ENCODE measurements at regions not wholly inside any gene's neighbourhood (a gene's known extent, or its start where the extent isn't known, plus 50 kb on each side); places are given as distances from the start of the nearest gene placed in this dataset.
A peak's percentile ranks its signal among the peaks of the same experiment; 100 is the strongest.
"Not testable (repeated sequence)": the region's sequence is repeated elsewhere in the genome, so short reads cannot be mapped to it uniquely, and the experiment has no call there.

DNA sequence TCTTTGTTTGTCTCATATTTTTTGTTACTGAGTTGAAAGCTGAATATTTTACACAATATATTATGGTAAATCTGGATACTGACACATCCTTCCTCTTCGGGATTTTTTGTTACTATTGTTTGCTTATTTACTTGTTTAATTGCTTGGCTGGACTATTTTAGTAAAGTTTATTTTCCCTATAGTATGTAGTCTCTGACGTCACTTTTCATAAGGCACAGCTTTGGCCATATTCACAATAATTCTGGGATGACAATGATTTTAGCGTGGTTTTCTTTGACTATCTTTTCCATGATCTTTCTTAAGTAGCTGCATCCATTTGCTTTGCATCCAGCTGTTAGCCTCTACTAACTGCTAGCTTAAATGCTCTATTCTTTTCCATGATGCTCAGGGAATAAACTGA lies 552.4 kb downstream of the VGLL3 start:
- H3K4me1 Mint-ChIP-seq: no peaks in the 10 kb centered on the region
- H3K9me3 Mint-ChIP-seq: peaks cover 2 to 15% (median 7%) of the 10 kb centered on the region in 5 donors
- H3K27ac Mint-ChIP-seq: no peak overlapping the region
- H3K36me3 ChIP-seq (ENCODE audit: insufficient read depth, low read length): no peaks in the 10 kb centered on the region
- ChIA-PET POLR2A (no interaction called here), CTCF (no interaction called here)
- no peaks in the 10 kb centered on the region for H3K4me1 ChIP-seq (ENCODE audit: insufficient read depth, low read length)
- no peak overlapping the region for H3K4me3 ChIP-seq (ENCODE audit: low read length)
- no peaks in the 10 kb centered on the region for H3K9me3 ChIP-seq (ENCODE audit: low read length)
- no peak for DNase-seq
- no peak overlapping the region for H3K27ac ChIP-seq (ENCODE audit: low read depth, low read length)
- no peaks in the 10 kb centered on the region for H3K27me3 ChIP-seq (ENCODE audit: insufficient read depth, low read length, poor library complexity, severe bottlenecking)
- H3K4me3 Mint-ChIP-seq: no peak overlapping the region
- no peaks in the 10 kb centered on the region for H3K36me3 Mint-ChIP-seq
- no peaks in the 10 kb centered on the region for H3K27me3 Mint-ChIP-seq

DNA sequence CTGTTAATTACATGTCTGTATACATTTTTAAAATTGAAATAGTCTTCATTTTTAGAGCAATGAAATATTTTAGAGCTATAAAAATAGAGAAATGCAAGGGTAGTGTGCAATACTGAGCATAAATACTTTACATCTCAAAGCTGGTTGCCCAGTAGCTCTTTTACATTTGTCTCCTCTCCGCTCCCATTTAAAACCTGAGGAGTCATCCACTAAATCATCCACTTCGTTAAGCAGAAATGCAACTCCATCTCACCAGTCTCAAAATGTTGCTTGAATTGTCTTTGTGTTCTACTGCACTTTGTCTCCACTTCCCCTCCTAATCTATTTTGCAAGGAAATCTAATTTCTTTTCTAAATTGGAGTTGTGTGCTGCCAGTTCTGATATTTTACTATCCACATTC lies 563.6 kb downstream of the VGLL3 start:
- Histone ChIP-seq H3K9me3 (ENCODE audit: low read length) (no peaks in the 10 kb centered on the region), H3K36me3 (ENCODE audit: insufficient read depth, low read length) (no peaks in the 10 kb centered on the region), H3K27me3 (ENCODE audit: insufficient read depth, low read length, poor library complexity, severe bottlenecking) (no peaks in the 10 kb centered on the region), H3K4me1 (ENCODE audit: insufficient read depth, low read length) (no peaks in the 10 kb centered on the region), H3K4me3 (ENCODE audit: low read length) (no peak overlapping the region), H3K27ac (ENCODE audit: low read depth, low read length) (no peak overlapping the region)
- ChIA-PET POLR2A (no interaction called here), CTCF (no interaction called here)
- Mint-ChIP-seq H3K27ac (peak overlapping the region in 1 of 8 donors; percentile 39), H3K9me3 (peaks cover 2 to 45% (median 7%) of the 10 kb centered on the region in 5 donors), H3K4me3 (no peak overlapping the region), H3K4me1 (no peaks in the 10 kb centered on the region), H3K27me3 (no peaks in the 10 kb centered on the region), H3K36me3 (no peaks in the 10 kb centered on the region)
- DNase-seq: no peak

DNA sequence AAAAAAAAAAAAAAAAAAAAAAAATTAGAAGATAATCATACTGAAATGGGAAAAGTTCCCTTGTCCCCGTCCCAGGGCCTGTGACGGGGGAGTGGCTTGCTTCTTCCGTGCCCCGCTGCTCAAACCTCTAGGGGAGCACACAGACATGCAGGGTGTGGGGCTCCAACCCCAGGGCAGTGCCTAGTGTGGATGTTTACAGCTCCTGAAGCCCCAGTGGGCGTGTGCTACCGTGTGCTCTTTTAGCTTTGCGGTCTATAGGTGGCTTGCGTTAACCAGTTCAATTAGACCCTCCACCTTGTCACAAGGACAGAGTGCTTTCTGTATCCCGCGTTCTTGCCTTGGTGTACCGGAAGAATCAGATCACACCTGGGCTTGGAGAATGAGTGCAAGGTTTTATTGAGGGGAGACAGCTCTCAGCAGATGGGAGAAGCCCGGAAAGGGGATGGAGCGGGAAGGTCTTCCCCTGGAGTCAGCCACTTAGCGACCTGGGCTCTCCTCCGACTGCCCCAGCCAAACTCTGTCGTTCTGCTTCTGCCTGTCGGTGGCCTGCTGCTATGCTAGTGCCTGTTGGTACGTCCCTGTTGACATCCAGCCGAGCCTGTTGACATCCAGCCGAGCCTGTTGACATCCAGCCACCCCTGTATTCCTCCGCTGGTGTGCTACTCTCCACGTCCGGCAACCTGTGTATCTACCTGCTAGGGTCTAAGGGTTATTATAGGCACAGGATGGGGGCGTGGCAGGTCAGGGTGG lies 569.8 kb downstream of the VGLL3 start:
- H3K9me3 Mint-ChIP-seq: peaks cover 7 to 34% (median 13%) of the 10 kb centered on the region in 5 donors
- ChIA-PET CTCF (no interaction called here), POLR2A (no interaction called here)
- no peaks in the 10 kb centered on the region for H3K36me3 ChIP-seq (ENCODE audit: insufficient read depth, low read length)
- no peak for DNase-seq
- no peaks in the 10 kb centered on the region for H3K9me3 ChIP-seq (ENCODE audit: low read length)
- H3K4me3 Mint-ChIP-seq: no peak overlapping the region
- H3K27me3 ChIP-seq (ENCODE audit: insufficient read depth, low read length, poor library complexity, severe bottlenecking): no peaks in the 10 kb centered on the region
- H3K4me1 Mint-ChIP-seq: no peaks in the 10 kb centered on the region
- H3K4me1 ChIP-seq (ENCODE audit: insufficient read depth, low read length): no peaks in the 10 kb centered on the region
- H3K27ac Mint-ChIP-seq: no peak overlapping the region
- no peaks in the 10 kb centered on the region for H3K27me3 Mint-ChIP-seq
- H3K27ac ChIP-seq (ENCODE audit: low read depth, low read length): no peak overlapping the region
- no peaks in the 10 kb centered on the region for H3K36me3 Mint-ChIP-seq
- no peak overlapping the region for H3K4me3 ChIP-seq (ENCODE audit: low read length)

DNA sequence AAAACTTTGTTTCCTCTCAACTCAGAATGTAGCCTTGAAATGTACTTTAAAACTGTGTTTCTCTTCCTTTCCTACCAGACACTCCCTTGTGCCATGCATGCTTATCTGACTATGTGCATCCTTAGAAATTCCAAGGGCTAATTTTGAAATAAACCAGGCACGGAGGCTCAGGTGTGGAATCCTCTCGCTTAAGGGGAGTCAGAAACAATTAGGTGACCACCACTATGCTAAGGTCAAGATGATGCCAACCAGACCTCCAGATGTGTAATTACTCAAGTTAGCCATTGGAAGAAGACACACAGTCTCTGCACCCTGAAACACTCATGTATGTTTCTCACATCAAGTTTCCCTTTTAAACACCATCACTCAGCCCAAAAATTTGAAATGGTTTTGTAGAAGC lies 572.1 kb downstream of the VGLL3 start:
- POLR2A ChIA-PET: no interaction called here

DNA sequence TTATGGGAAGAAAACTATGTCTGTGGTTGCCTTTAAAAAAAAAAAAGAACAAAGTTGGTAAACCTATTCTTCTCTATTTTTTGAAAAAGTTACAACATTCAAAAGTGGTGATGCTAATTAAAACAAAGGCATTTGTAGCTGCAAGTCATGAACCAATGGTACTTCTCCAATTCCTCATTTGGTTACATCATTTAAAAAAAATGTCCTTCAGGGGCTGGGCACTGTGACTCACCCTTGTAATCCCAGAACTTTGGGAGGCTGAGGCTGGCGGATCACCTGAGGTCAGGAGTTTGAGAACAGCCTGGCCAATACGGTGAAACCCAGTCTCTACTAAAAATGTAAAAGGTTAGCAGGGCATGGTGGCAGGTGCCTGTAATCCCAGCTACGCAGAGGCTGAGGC lies 574.6 kb downstream of the VGLL3 start:
- Histone ChIP-seq H3K27ac (ENCODE audit: low read depth, low read length) (no peak overlapping the region), H3K4me1 (ENCODE audit: insufficient read depth, low read length) (no peaks in the 10 kb centered on the region), H3K9me3 (ENCODE audit: low read length) (no peaks in the 10 kb centered on the region), H3K27me3 (ENCODE audit: insufficient read depth, low read length, poor library complexity, severe bottlenecking) (no peaks in the 10 kb centered on the region), H3K4me3 (ENCODE audit: low read length) (no peak overlapping the region), H3K36me3 (ENCODE audit: insufficient read depth, low read length) (no peaks in the 10 kb centered on the region)
- H3K27me3 Mint-ChIP-seq: no peaks in the 10 kb centered on the region
- no peaks in the 10 kb centered on the region for H3K36me3 Mint-ChIP-seq
- no peaks in the 10 kb centered on the region for H3K4me1 Mint-ChIP-seq
- CTCF ChIA-PET: no interaction called here
- POLR2A ChIA-PET: no interaction called here
- H3K27ac Mint-ChIP-seq: no peak overlapping the region
- DNase-seq: no peak
- H3K9me3 Mint-ChIP-seq: peaks cover 8 to 26% (median 11%) of the 10 kb centered on the region in 5 donors
- no peak overlapping the region for H3K4me3 Mint-ChIP-seq

More for the DNA sequence above, 572.1 kb downstream of the VGLL3 start:
- no peaks in the 10 kb centered on the region for H3K4me1 Mint-ChIP-seq
- Histone ChIP-seq H3K27me3 (ENCODE audit: insufficient read depth, low read length, poor library complexity, severe bottlenecking) (no peaks in the 10 kb centered on the region), H3K9me3 (ENCODE audit: low read length) (no peaks in the 10 kb centered on the region), H3K27ac (ENCODE audit: low read depth, low read length) (no peak overlapping the region), H3K4me1 (ENCODE audit: insufficient read depth, low read length) (no peaks in the 10 kb centered on the region), H3K4me3 (ENCODE audit: low read length) (no peak overlapping the region), H3K36me3 (ENCODE audit: insufficient read depth, low read length) (no peaks in the 10 kb centered on the region)
- H3K4me3 Mint-ChIP-seq: no peak overlapping the region
- H3K36me3 Mint-ChIP-seq: no peaks in the 10 kb centered on the region
- H3K27ac Mint-ChIP-seq: no peak overlapping the region
- H3K9me3 Mint-ChIP-seq: peaks cover 7 to 24% (median 9%) of the 10 kb centered on the region in 5 donors
- H3K27me3 Mint-ChIP-seq: no peaks in the 10 kb centered on the region
- DNase-seq: no peak
- CTCF ChIA-PET: no interaction called here

DNA sequence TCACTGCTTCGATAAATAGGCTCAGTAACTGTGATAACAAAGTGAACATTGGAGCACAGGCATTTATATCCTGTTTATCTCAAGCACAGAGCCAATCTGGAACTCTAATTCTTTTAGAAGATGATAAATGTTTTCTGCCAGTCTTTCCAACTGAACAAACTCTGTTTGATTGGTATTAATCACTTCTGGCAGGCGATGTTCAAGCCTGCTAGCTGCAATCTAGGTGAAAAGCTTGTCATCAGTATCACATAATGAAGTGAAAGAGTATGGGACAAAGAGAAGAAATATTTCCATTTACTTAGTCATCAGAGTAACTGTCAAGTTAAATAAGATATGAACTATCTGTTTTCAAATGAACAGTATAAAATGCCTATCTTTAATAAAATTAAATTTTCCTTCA lies 577.3 kb downstream of the VGLL3 start:
- DNase-seq: no peak
- Histone ChIP-seq H3K27me3 (ENCODE audit: insufficient read depth, low read length, poor library complexity, severe bottlenecking) (no peaks in the 10 kb centered on the region), H3K4me3 (ENCODE audit: low read length) (no peak overlapping the region), H3K36me3 (ENCODE audit: insufficient read depth, low read length) (no peaks in the 10 kb centered on the region), H3K27ac (ENCODE audit: low read depth, low read length) (no peak overlapping the region), H3K4me1 (ENCODE audit: insufficient read depth, low read length) (no peaks in the 10 kb centered on the region), H3K9me3 (ENCODE audit: low read length) (no peaks in the 10 kb centered on the region)
- Mint-ChIP-seq H3K36me3 (no peaks in the 10 kb centered on the region), H3K4me3 (no peak overlapping the region), H3K4me1 (no peaks in the 10 kb centered on the region), H3K27me3 (no peaks in the 10 kb centered on the region), H3K27ac (no peak overlapping the region), H3K9me3 (peaks cover 7 to 32% (median 14%) of the 10 kb centered on the region in 5 donors)
- ChIA-PET POLR2A (no interaction called here), CTCF (no interaction called here)

DNA sequence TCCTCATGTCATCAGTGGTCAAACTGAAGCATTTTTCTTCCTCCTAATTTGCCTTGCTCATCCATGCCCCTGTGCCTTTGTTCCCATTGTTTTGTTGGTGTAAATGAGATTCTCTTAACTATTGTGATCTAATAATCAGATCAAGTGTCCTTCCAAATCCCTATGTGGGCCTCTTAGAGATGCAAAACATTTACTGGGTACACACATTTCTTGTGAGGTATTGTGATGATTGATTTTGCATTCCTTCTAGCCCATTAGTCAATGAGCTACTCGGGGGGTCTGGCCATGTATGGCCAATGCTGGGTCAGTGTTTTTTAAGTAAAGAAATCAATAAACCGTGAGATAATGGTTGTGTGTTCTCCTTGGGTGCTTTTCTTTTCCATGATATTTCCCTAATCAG lies 580.4 kb downstream of the VGLL3 start:
- Mint-ChIP-seq H3K4me3 (no peak overlapping the region), H3K36me3 (no peaks in the 10 kb centered on the region), H3K9me3 (peaks cover 7 to 44% (median 11%) of the 10 kb centered on the region in 5 donors), H3K27ac (no peak overlapping the region), H3K27me3 (no peaks in the 10 kb centered on the region), H3K4me1 (no peaks in the 10 kb centered on the region)
- DNase-seq: no peak
- ChIA-PET POLR2A (no interaction called here), CTCF (no interaction called here)
- Histone ChIP-seq H3K36me3 (ENCODE audit: insufficient read depth, low read length) (no peaks in the 10 kb centered on the region), H3K4me3 (ENCODE audit: low read length) (no peak overlapping the region), H3K4me1 (ENCODE audit: insufficient read depth, low read length) (no peaks in the 10 kb centered on the region), H3K9me3 (ENCODE audit: low read length) (no peaks in the 10 kb centered on the region), H3K27me3 (ENCODE audit: insufficient read depth, low read length, poor library complexity, severe bottlenecking) (no peaks in the 10 kb centered on the region), H3K27ac (ENCODE audit: low read depth, low read length) (no peak overlapping the region)

DNA sequence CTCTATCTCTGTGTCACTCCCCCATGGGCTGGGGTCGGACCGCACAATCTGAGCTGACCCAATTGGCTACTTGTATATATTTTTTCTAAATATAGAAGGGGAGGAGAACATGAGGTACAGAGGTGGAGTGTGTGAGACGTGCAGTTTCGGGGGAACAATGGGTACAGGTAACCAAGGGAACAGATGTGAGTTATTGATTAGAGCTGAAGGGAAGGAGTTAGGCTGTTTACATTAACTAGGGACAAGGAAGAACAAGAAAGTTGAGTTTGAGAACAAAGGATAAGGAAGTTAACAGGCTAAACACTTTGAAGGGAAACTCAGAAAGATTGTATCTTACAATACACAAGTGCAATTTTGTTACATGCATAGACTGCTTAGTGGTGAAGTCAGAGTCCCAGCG lies 601.2 kb downstream of the VGLL3 start:
- CTCF ChIA-PET; H3K9me3 ChIP-seq (ENCODE audit: low read length); H3K27ac ChIP-seq (ENCODE audit: low read depth, low read length); H3K4me3 Mint-ChIP-seq; H3K27me3 ChIP-seq (ENCODE audit: insufficient read depth, low read length, poor library complexity, severe bottlenecking); POLR2A ChIA-PET; H3K36me3 Mint-ChIP-seq; H3K27me3 Mint-ChIP-seq; H3K4me1 Mint-ChIP-seq; H3K4me3 ChIP-seq (ENCODE audit: low read length); DNase-seq; H3K36me3 ChIP-seq (ENCODE audit: insufficient read depth, low read length); H3K27ac Mint-ChIP-seq; H3K4me1 ChIP-seq (ENCODE audit: insufficient read depth, low read length): not testable (repeated sequence)
- peaks cover 0 to 17% (median 11%) of the 10 kb centered on the region in 5 donors for H3K9me3 Mint-ChIP-seq

DNA sequence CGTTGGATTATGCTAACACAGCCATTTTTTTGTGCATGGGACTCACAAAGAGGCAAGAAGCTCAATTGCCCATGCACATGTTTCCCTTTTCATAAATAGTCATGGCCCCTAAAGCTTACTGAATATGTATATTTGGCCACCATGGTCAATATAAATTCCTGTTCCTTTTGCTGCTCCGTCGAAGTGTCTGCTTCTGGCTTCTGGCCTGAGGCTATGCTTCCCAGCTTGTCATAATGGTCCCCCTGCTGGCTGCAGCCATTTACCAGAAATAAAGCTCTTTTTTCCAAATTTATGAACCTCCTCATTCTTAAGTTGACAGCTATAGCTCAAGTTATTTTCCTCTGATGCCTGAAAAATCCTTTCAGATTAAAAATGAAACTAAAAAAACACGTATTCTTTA lies 602.1 kb downstream of the VGLL3 start:
- H3K36me3 Mint-ChIP-seq: no peaks in the 10 kb centered on the region
- H3K27me3 Mint-ChIP-seq: no peaks in the 10 kb centered on the region
- ChIA-PET POLR2A (no interaction called here), CTCF (no interaction called here)
- Histone ChIP-seq H3K9me3 (ENCODE audit: low read length) (no peaks in the 10 kb centered on the region), H3K27ac (ENCODE audit: low read depth, low read length) (no peak overlapping the region), H3K4me3 (ENCODE audit: low read length) (no peak overlapping the region), H3K27me3 (ENCODE audit: insufficient read depth, low read length, poor library complexity, severe bottlenecking) (no peaks in the 10 kb centered on the region), H3K36me3 (ENCODE audit: insufficient read depth, low read length) (no peaks in the 10 kb centered on the region), H3K4me1 (ENCODE audit: insufficient read depth, low read length) (no peaks in the 10 kb centered on the region)
- H3K9me3 Mint-ChIP-seq: peaks cover 0 to 17% (median 11%) of the 10 kb centered on the region in 5 donors
- DNase-seq: no peak
- no peak overlapping the region for H3K27ac Mint-ChIP-seq
- no peaks in the 10 kb centered on the region for H3K4me1 Mint-ChIP-seq
- H3K4me3 Mint-ChIP-seq: no peak overlapping the region
